ENCODE measurements at regions not wholly inside any gene's neighbourhood (a gene's known extent, or its start where the extent isn't known, plus 50 kb on each side); places are given as distances from the start of the nearest gene placed in this dataset.
A peak's percentile ranks its signal among the peaks of the same experiment; 100 is the strongest.
"Not testable (repeated sequence)": the region's sequence is repeated elsewhere in the genome, so short reads cannot be mapped to it uniquely, and the experiment has no call there.

- no peak for DNase-seq
Measured at GRCh38 chr1:222028116-222028515, 286.2 kb upstream of the DUSP10 start.

- DNase-seq, result no peak
Measured at GRCh38 chr1:222026280-222026679, 284.4 kb upstream of the DUSP10 start.

- DNase-seq, result no peak
Measured at GRCh38 chr1:222023025-222023424, 281.1 kb upstream of the DUSP10 start.

GRCh38 chr1:222021129-222021528 is 279.2 kb upstream of the DUSP10 start:
- no peak for DNase-seq

- DNase-seq, result no peak
Measured at GRCh38 chr1:222020553-222020952, 278.7 kb upstream of the DUSP10 start.

GRCh38 chr1:222019029-222019428 is 277.1 kb upstream of the DUSP10 start:
- no peak for DNase-seq

- no peak for DNase-seq
Measured at GRCh38 chr1:222018041-222018440, 276.2 kb upstream of the DUSP10 start.

GRCh38 chr1:222015686-222016085 is 273.8 kb upstream of the DUSP10 start:
- DNase-seq, result no peak

- no peak for DNase-seq
Measured at GRCh38 chr1:222014001-222014400, 272.1 kb upstream of the DUSP10 start.

- DNase-seq, result no peak
Measured at GRCh38 chr1:222012816-222013215, 270.9 kb upstream of the DUSP10 start.

- no peak for DNase-seq
Measured at GRCh38 chr1:222010306-222010705, 268.4 kb upstream of the DUSP10 start.

GRCh38 chr1:222009105-222009730 is 267.3 kb upstream of the DUSP10 start:
- no peak for DNase-seq

- no peak for DNase-seq
Measured at GRCh38 chr1:222006715-222007114, 264.8 kb upstream of the DUSP10 start.

- DNase-seq, result no peak
Measured at GRCh38 chr1:222004784-222005183, 262.9 kb upstream of the DUSP10 start.

GRCh38 chr1:222004034-222004433 is 262.1 kb upstream of the DUSP10 start:
- no peak for DNase-seq

- DNase-seq, result no peak
Measured at GRCh38 chr1:222002503-222002902, 260.6 kb upstream of the DUSP10 start.

- DNase-seq, result no peak
Measured at GRCh38 chr1:222000131-222000530, 258.2 kb upstream of the DUSP10 start.

GRCh38 chr1:221998781-221999180 is 256.9 kb upstream of the DUSP10 start:
- no peak for DNase-seq

GRCh38 chr1:221998186-221998612 is 256.3 kb upstream of the DUSP10 start:
- DNase-seq, result no peak

- DNase-seq, result not testable (repeated sequence)
Measured at GRCh38 chr1:221997012-221997411, 255.1 kb upstream of the DUSP10 start.

GRCh38 chr1:221994939-221995338 is 253.1 kb upstream of the DUSP10 start:
- no peak for DNase-seq

- DNase-seq, result peak; percentile 23
Measured at GRCh38 chr1:221994274-221994698, 252.4 kb upstream of the DUSP10 start.

- no peak for DNase-seq
Measured at GRCh38 chr1:221993444-221993948, 251.6 kb upstream of the DUSP10 start.

GRCh38 chr1:221992427-221992826 is 250.5 kb upstream of the DUSP10 start:
- no peak for DNase-seq

GRCh38 chr1:221991221-221991620 is 249.3 kb upstream of the DUSP10 start:
- no peak for DNase-seq
